ENCODE measurements at regions not wholly inside any gene's neighbourhood (a gene's known extent, or its start where the extent isn't known, plus 50 kb on each side); places are given as distances from the start of the nearest gene placed in this dataset.

GRCh38 chr3:73214846-73215245 is 153.4 kb downstream of the EBLN2 start:
- peak overlapping the region in 7 of 11 experiments; percentile 13 to 92 (median 83); a peak in 9 of 22 replicates for H3K27ac ChIP-seq

DNA sequence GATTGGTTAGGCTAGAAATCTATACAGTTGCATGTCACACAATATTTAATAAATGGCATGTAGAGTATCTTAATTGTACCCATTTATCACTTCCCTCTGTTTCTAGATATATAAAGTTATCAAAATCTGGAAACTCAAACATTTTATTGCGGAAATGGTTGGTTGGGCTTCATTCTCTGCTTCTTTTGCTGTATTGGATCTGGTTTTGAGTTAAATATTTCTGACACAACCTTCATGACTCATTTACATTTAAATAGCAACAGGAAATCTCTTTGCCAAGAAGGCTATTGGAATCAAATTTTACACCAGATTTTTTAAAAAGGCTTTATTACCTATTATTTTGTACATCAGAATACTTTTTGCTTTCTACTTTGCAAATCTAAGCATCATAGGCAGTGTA is 153.8 kb downstream of the EBLN2 start:
- peak overlapping the region in 3 of 11 experiments; percentile 13 to 83 (median 80); a peak in 2 of 22 replicates for H3K27ac ChIP-seq
- H3K36me3 ChIP-seq: peaks cover 0 to 3% (median 0%) of the 10 kb centered on the region in 11 experiments; a peak in 2 of 22 replicates
- no peak for TF ChIP-seq Cebpa-rat (IDR thresholded peaks at IDR 0.05)
- peaks cover 15 to 46% (median 31%) of the 10 kb centered on the region in 11 experiments for H3K9me3 ChIP-seq (replicated peaks in 1 of 11)
- peaks cover 36 to 58% (median 44%) of the 10 kb centered on the region in 10 experiments for H3K4me1 ChIP-seq
- H3K27me3 ChIP-seq: no peaks in the 10 kb centered on the region
- H3K4me2 ChIP-seq: peak overlapping the region in 7 of 11 experiments; percentile 6 to 64 (median 14); a peak in 8 of 22 replicates
- no peaks in the 10 kb centered on the region for H4K20me1 ChIP-seq
- no peak overlapping the region for H3K9ac ChIP-seq
- H3K4me3 ChIP-seq: no peak overlapping the region

More at GRCh38 chr3:73214846-73215245, 153.4 kb downstream of the EBLN2 start:
- TF ChIP-seq Cebpa-rat (IDR thresholded peaks at IDR 0.05): no peak
- peak overlapping the region in 5 of 11 experiments; percentile 6 to 64 (median 48); a peak in 8 of 22 replicates for H3K4me2 ChIP-seq
- no peaks in the 10 kb centered on the region for H4K20me1 ChIP-seq
- H3K36me3 ChIP-seq: peaks cover 0 to 3% (median 0%) of the 10 kb centered on the region in 11 experiments; a peak in 2 of 22 replicates
- H3K4me1 ChIP-seq: peaks cover 40 to 62% (median 49%) of the 10 kb centered on the region in 10 experiments
- H3K27me3 ChIP-seq: no peaks in the 10 kb centered on the region
- peaks cover 15 to 46% (median 31%) of the 10 kb centered on the region in 11 experiments for H3K9me3 ChIP-seq (replicated peaks in 1 of 11)
- H3K9ac ChIP-seq: no peak overlapping the region
- no peak overlapping the region for H3K4me3 ChIP-seq

GRCh38 chr3:73215901-73216300 is 154.4 kb downstream of the EBLN2 start:
- no peak overlapping the region for H3K4me3 ChIP-seq
- no peak overlapping the region for H3K9ac ChIP-seq
- H3K4me1 ChIP-seq: peaks cover 30 to 52% (median 39%) of the 10 kb centered on the region in 10 experiments
- peaks cover 0 to 3% (median 0%) of the 10 kb centered on the region in 11 experiments; a peak in 2 of 22 replicates for H3K36me3 ChIP-seq
- peak overlapping the region in 3 of 11 experiments; percentile 6 to 64 (median 50); a peak in 6 of 22 replicates for H3K4me2 ChIP-seq
- H3K27ac ChIP-seq: no peak overlapping the region
- no peaks in the 10 kb centered on the region for H3K27me3 ChIP-seq
- no peak for TF ChIP-seq Cebpa-rat (IDR thresholded peaks at IDR 0.05)
- peaks cover 15 to 43% (median 29%) of the 10 kb centered on the region in 11 experiments for H3K9me3 ChIP-seq (replicated peaks in 1 of 11)
- no peaks in the 10 kb centered on the region for H4K20me1 ChIP-seq

GRCh38 chr3:73216310-73216709 is 154.9 kb downstream of the EBLN2 start:
- no peak overlapping the region for H3K4me2 ChIP-seq
- H3K27me3 ChIP-seq: no peaks in the 10 kb centered on the region
- TF ChIP-seq Cebpa-rat (IDR thresholded peaks at IDR 0.05): no peak
- no peak overlapping the region for H3K9ac ChIP-seq
- no peak overlapping the region for H3K27ac ChIP-seq
- H3K36me3 ChIP-seq: peaks cover 0 to under 1% (median 0%) of the 10 kb centered on the region in 11 experiments; a peak in 2 of 22 replicates
- H3K4me3 ChIP-seq: no peak overlapping the region
- no peaks in the 10 kb centered on the region for H4K20me1 ChIP-seq
- peaks cover 16 to 39% (median 26%) of the 10 kb centered on the region in 11 experiments for H3K9me3 ChIP-seq (replicated peaks in 1 of 11)
- peaks cover 25 to 48% (median 35%) of the 10 kb centered on the region in 10 experiments for H3K4me1 ChIP-seq

GRCh38 chr3:73222126-73222525 is 160.7 kb downstream of the EBLN2 start:
- H3K4me1 ChIP-seq: peaks cover 0 to 5% (median 2%) of the 10 kb centered on the region in 10 experiments; a peak in 7 of 20 replicates
- no peak for TF ChIP-seq Cebpa-rat (IDR thresholded peaks at IDR 0.05)
- no peak overlapping the region for H3K9ac ChIP-seq
- H3K9me3 ChIP-seq (replicated peaks in 1 of 11): peaks cover 0 to 14% (median 0%) of the 10 kb centered on the region in 11 experiments; a peak in 2 of 22 replicates
- H3K36me3 ChIP-seq: no peaks in the 10 kb centered on the region
- H3K4me3 ChIP-seq: no peak overlapping the region
- H4K20me1 ChIP-seq: no peaks in the 10 kb centered on the region
- no peak overlapping the region; a peak in 1 of 22 replicates for H3K4me2 ChIP-seq
- no peak overlapping the region for H3K27ac ChIP-seq
- H3K27me3 ChIP-seq: no peaks in the 10 kb centered on the region

DNA sequence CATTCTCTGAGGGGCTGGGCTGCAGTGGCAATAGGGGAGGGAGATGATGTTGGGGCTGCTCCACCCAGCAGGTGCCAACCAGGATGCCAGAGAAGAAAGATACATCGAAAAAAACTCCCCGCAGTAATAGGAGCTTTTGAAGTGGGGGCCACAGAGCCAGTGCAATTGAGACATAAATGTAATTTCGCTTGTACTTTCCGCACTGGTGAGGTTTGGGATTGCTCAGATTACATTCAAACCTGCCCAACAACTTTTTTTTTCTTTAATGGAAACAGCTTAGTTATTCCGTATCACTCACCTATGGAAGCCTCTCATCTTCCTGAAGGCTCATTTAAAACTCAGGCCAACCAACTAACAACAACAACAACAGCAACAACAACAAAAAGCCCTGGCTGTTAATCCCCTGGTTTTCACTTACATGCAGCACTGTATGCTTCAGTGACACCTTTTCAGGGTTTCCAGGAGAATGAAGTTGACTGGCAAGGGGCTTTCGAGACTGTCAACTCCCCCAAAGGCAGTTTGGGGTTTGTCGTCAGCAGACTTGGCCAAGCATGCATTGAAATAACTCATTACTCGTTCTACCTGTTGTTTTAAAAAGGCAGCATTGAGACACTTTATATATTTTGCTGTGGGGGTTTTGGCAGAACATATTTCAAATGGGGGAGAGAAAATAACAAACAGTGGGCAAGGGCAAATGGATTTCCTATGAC is 163.8 kb downstream of the EBLN2 start:
- Histone ChIP-seq H3K27ac (no peak overlapping the region), H3K27me3 (no peaks in the 10 kb centered on the region), H3K9me3 (replicated peaks in 1 of 11) (peaks cover 0 to 8% (median 0%) of the 10 kb centered on the region in 11 experiments; a peak in 1 of 22 replicates), H4K20me1 (no peaks in the 10 kb centered on the region), H3K4me3 (no peak overlapping the region), H3K36me3 (no peaks in the 10 kb centered on the region), H3K4me2 (no peak overlapping the region), H3K9ac (no peak overlapping the region), H3K4me1 (peaks cover 0 to 19% (median 8%) of the 10 kb centered on the region in 10 experiments; a peak in 10 of 20 replicates)
- TF ChIP-seq Cebpa-rat (IDR thresholded peaks at IDR 0.05): no peak

GRCh38 chr3:73225991-73226390 is 164.5 kb downstream of the EBLN2 start:
- Histone ChIP-seq H3K4me2 (no peak overlapping the region), H3K9ac (no peak overlapping the region), H3K36me3 (no peaks in the 10 kb centered on the region), H3K27me3 (no peaks in the 10 kb centered on the region), H3K27ac (no peak overlapping the region), H3K4me1 (peaks cover 0 to 19% (median 8%) of the 10 kb centered on the region in 10 experiments; a peak in 10 of 20 replicates), H3K9me3 (replicated peaks in 1 of 11) (peaks cover 0 to 8% (median 0%) of the 10 kb centered on the region in 11 experiments; a peak in 1 of 22 replicates), H4K20me1 (no peaks in the 10 kb centered on the region), H3K4me3 (no peak overlapping the region)
- no peak for TF ChIP-seq Cebpa-rat (IDR thresholded peaks at IDR 0.05)

DNA sequence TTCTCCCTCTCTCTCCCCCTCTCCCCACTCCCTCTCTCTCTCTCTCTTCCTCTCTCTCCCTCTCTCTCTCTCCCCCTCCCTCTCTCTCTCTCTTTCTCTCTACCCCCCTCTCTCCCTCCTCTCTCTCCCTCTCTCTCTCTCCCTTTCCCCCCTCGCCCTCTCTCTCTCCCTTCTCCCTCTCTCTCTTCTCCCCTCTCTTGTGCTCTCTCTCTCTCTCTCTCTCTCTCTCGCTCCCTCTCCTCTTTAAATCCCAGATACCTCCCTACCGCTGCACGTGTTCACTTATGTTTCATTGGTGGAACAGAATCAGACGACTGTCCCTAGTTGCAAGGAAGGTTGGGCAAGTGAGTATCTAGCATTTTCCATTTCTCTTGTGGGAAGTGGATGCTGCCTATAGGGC is 166.5 kb downstream of the EBLN2 start:
- TF ChIP-seq Cebpa-rat (IDR thresholded peaks at IDR 0.05): no peak
- peaks cover 4 to 32% (median 19%) of the 10 kb centered on the region in 10 experiments; a peak in 14 of 20 replicates for H3K4me1 ChIP-seq
- no peak overlapping the region for H3K27ac ChIP-seq
- no peak overlapping the region for H3K9ac ChIP-seq
- H3K4me3 ChIP-seq: no peak overlapping the region
- H3K36me3 ChIP-seq: no peaks in the 10 kb centered on the region
- no peaks in the 10 kb centered on the region for H3K27me3 ChIP-seq
- H4K20me1 ChIP-seq: no peaks in the 10 kb centered on the region
- H3K4me2 ChIP-seq: peak overlapping the region in 1 of 11 experiments; percentile 44; a peak in 1 of 22 replicates
- peaks cover 0 to 5% (median 0%) of the 10 kb centered on the region in 11 experiments; a peak in 1 of 22 replicates for H3K9me3 ChIP-seq (replicated peaks in 1 of 11)

GRCh38 chr3:73228437-73228836 is 167.0 kb downstream of the EBLN2 start:
- Histone ChIP-seq H3K4me2 (peak overlapping the region in 2 of 11 experiments; percentile 9 to 44; a peak in 2 of 22 replicates), H3K4me3 (no peak overlapping the region)

More at GRCh38 chr3:73228437-73228836, 167.0 kb downstream of the EBLN2 start:
- H3K27ac ChIP-seq: no peak overlapping the region
- TF ChIP-seq Cebpa-rat (IDR thresholded peaks at IDR 0.05): no peak
- no peak overlapping the region for H3K9ac ChIP-seq
- no peaks in the 10 kb centered on the region for H3K36me3 ChIP-seq
- 0 out of 22 replicates have a peak, but pooled peaks cover 0 to 5% (median 0%) of the 10 kb centered on the region in 11 experiments for H3K9me3 ChIP-seq (replicated peaks in 1 of 11)
- peaks cover 4 to 36% (median 23%) of the 10 kb centered on the region in 10 experiments; a peak in 14 of 20 replicates for H3K4me1 ChIP-seq
- H4K20me1 ChIP-seq: no peaks in the 10 kb centered on the region
- no peaks in the 10 kb centered on the region for H3K27me3 ChIP-seq

All from BLaER1 treated with 17β-estradiol and CSF1 and Interleukin-3, amounts not matched to agents 10 nM and 100 nM (cell line).